Mesendoderm (in vitro differentiated cells): ENCODE measurements at regions not wholly inside any gene's neighbourhood (a gene's known extent, or its start where the extent isn't known, plus 50 kb on each side); places are given as distances from the start of the nearest gene placed in this dataset.
"Not testable (repeated sequence)": the region's sequence is repeated elsewhere in the genome, so short reads cannot be mapped to it uniquely, and the experiment has no call there.

Source experiments
- DNase-seq: peaks from one replicate; pipeline ENCODE4 v3.0.0; 2013
- H2AK5ac ChIP-seq: 2 replicates; pipeline ENCODE4 v1.6.1; 2013; ENCODE audit warnings: low read length, inconsistent platforms
- H2BK120ac ChIP-seq: 2 replicates; pipeline ENCODE4 v1.6.1; 2013; ENCODE audit warnings: low read depth, mild to moderate bottlenecking, low read length, moderate library complexity, mixed read lengths
- H2BK15ac ChIP-seq: replicated peaks from 2 replicates; pipeline ENCODE4 v1.6.1; 2013; ENCODE audit warnings: low read depth, mild to moderate bottlenecking, moderate library complexity
- H2BK5ac ChIP-seq: 2 replicates; pipeline ENCODE4 v1.6.1; 2013; ENCODE audit warnings: low read length, inconsistent platforms
- H3K18ac ChIP-seq: 2 replicates; pipeline ENCODE4 v1.6.1; 2013; ENCODE audit warnings: mild to moderate bottlenecking, low read length, mixed read lengths
- H3K23ac ChIP-seq: one replicate; pipeline ENCODE4 v1.6.1; 2013; ENCODE audit warnings: low read length
- H3K27ac ChIP-seq: 2 replicates; pipeline ENCODE4 v1.5.1; 2013; ENCODE audit warnings: low read depth, mild to moderate bottlenecking, inconsistent platforms, low read length, moderate library complexity
- H3K27me3 ChIP-seq: 2 replicates; pipeline ENCODE4 v1.6.1; 2013; ENCODE audit warnings: low read length, control low read depth, mild to moderate bottlenecking, inconsistent platforms; ENCODE audit not compliant: insufficient read depth, poor library complexity
- H3K36me3 ChIP-seq: 2 replicates; pipeline ENCODE4 v1.6.1; 2013; ENCODE audit warnings: low read length, inconsistent platforms; ENCODE audit not compliant: control insufficient read depth, insufficient read depth
- H3K4ac ChIP-seq: one replicate; pipeline ENCODE4 v1.6.1; 2013; ENCODE audit warnings: low read depth, mild to moderate bottlenecking, low read length, moderate library complexity
- H3K4me1 ChIP-seq: 2 replicates; pipeline ENCODE4 v1.6.1; 2013; ENCODE audit warnings: low read depth, low read length, inconsistent platforms; ENCODE audit not compliant: control insufficient read depth
- H3K4me2 ChIP-seq: 2 replicates; pipeline ENCODE4 v1.6.1; 2013; ENCODE audit warnings: low read length
- H3K4me3 ChIP-seq: 2 replicates; pipeline ENCODE4 v1.5.1; 2013; ENCODE audit warnings: mild to moderate bottlenecking, low read length
- H3K56ac ChIP-seq: one replicate; pipeline ENCODE4 v1.6.1; 2013; ENCODE audit warnings: low read length
- H3K79me1 ChIP-seq: 2 replicates; pipeline ENCODE4 v1.6.1; 2013; ENCODE audit warnings: low read length, inconsistent platforms
- H3K79me2 ChIP-seq: 2 replicates; pipeline ENCODE4 v1.6.1; 2013; ENCODE audit warnings: mild to moderate bottlenecking, low read length; ENCODE audit not compliant: control insufficient read depth, insufficient read depth
- H3K9ac ChIP-seq: 2 replicates; pipeline ENCODE4 v1.6.1; 2013; ENCODE audit warnings: low read length, inconsistent platforms
- H4K5ac ChIP-seq: one replicate; pipeline ENCODE4 v1.6.1; 2013; ENCODE audit warnings: low read length
- H4K8ac ChIP-seq: one replicate; pipeline ENCODE4 v1.6.1; 2013; ENCODE audit warnings: low read depth, mild to moderate bottlenecking, control low read depth, low read length, moderate library complexity
- WGBS: extraction: QIAGEN DNeasy Blood & Tissue Kit; methylation state at CpG from one replicate; pipeline ENCODE4 v1.1.7; 2013; ENCODE audit warnings: low lambda C conversion rate, missing lambda C conversion rate; ENCODE audit not compliant: insufficient coverage; ENCODE audit errors: extremely low coverage; 5-methylcytosine and 5-hydroxymethylcytosine counted together

DNA sequence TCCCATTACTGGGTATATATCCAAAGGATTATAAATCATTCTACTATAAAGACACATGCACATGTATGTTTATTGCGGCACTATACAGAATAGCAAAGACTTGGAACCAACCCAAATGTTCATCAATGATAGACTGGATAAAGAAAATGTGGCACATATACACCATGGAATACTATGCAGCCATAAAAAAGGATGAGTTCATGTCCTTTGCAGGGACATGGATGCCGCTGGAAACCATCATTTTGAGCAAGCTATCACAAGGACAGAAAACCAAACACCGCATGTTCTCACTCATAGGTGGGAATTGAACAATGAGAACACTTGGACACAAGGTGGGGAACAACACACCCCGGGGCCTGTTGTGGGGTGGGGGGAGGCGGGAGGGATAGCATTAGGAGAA lies 57.0 kb upstream of the NEUROD1 start:
- DNase-seq, H3K27me3 ChIP-seq, H3K4me2 ChIP-seq: not testable (repeated sequence)

DNA sequence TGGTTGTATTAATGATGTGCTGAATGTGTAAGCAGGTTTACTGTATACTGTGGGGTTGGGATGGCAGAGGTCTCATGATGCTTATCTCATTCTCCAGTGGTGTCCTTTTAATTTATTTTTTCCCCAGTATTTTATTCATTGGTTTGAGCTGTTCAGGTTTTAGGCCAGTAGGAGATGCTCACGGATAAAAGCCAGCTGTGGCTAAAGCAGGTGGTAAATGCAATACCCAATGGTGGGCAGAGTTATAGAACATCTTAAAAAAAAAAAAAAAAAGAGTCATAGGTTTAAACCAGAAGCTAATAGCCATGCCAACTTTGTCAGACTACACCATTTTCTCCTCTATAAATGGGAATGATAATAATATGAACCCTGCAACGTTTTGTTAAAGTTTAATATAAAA lies 57.8 kb upstream of the NEUROD1 start:
- no peak overlapping the region for H3K27ac ChIP-seq
- H3K9ac ChIP-seq, result no peak overlapping the region
- peak; percentile 70 for DNase-seq
- no peak overlapping the region for H2AK5ac ChIP-seq
- no peaks in the 10 kb centered on the region for H3K79me2 ChIP-seq
- H3K18ac ChIP-seq, result no peak overlapping the region
- H3K4me3 ChIP-seq, result no peak overlapping the region
- no peaks in the 10 kb centered on the region for H3K36me3 ChIP-seq
- H3K23ac ChIP-seq, result no peak overlapping the region
- H2BK15ac ChIP-seq, result no peak overlapping the region
- H4K8ac ChIP-seq, result no peak overlapping the region
- H3K79me1 ChIP-seq, result no peaks in the 10 kb centered on the region
- H3K4ac ChIP-seq, result no peak overlapping the region
- H3K56ac ChIP-seq, result no peak overlapping the region
- no peak overlapping the region for H2BK120ac ChIP-seq
- WGBS, result no CpG with 5 or more reads among the region's 2 CpGs
- no peak overlapping the region for H4K5ac ChIP-seq
- H3K27me3 ChIP-seq, result no peaks in the 10 kb centered on the region
- no peak overlapping the region for H3K4me2 ChIP-seq
- H3K4me1 ChIP-seq, result no peaks in the 10 kb centered on the region
- H2BK5ac ChIP-seq, result no peak overlapping the region

More for the DNA sequence above, 57.0 kb upstream of the NEUROD1 start:
- H2AK5ac ChIP-seq, H3K79me1 ChIP-seq, H3K56ac ChIP-seq, H2BK120ac ChIP-seq, H3K79me2 ChIP-seq, H4K5ac ChIP-seq, H3K4ac ChIP-seq, H3K4me1 ChIP-seq, H3K23ac ChIP-seq, H4K8ac ChIP-seq, H2BK15ac ChIP-seq, H2BK5ac ChIP-seq, H3K27ac ChIP-seq, H3K18ac ChIP-seq, H3K9ac ChIP-seq, H3K36me3 ChIP-seq, H3K4me3 ChIP-seq: not testable (repeated sequence)
- no CpG with 5 or more reads among the region's 5 CpGs for WGBS

DNA sequence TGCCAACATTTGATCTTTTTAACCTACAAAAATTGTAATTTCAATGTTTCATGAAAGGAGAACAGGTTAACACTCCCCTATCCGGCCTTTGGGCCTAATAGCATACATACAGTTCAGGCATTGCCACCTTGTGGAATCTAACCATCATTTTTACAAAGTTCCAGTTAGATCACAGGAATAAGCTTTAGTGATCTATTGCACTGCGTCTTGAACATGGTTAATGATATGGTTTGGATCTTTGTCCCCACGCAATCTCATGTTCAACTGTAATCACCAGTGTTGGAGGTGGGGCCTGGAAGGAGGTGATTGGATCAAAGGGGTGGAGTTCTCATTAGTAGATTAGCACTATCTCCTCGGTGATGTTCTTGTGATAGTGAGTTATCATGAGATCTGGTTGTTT lies 58.2 kb upstream of the NEUROD1 start:
- Histone ChIP-seq H2BK5ac (no peak overlapping the region), H2BK120ac (no peak overlapping the region), H2AK5ac (no peak overlapping the region), H3K4ac (no peak overlapping the region), H4K8ac (no peak overlapping the region), H3K79me2 (no peaks in the 10 kb centered on the region), H4K5ac (no peak overlapping the region), H3K27me3 (no peaks in the 10 kb centered on the region), H3K27ac (no peak overlapping the region), H3K4me3 (no peak overlapping the region), H3K56ac (no peak overlapping the region), H3K36me3 (no peaks in the 10 kb centered on the region), H3K4me1 (no peaks in the 10 kb centered on the region), H3K79me1 (no peaks in the 10 kb centered on the region), H2BK15ac (no peak overlapping the region), H3K23ac (no peak overlapping the region), H3K18ac (no peak overlapping the region), H3K9ac (no peak overlapping the region), H3K4me2 (no peak overlapping the region)
- DNase-seq, result peak; percentile 42
- WGBS, result no CpG with 5 or more reads among the region's 4 CpGs

DNA sequence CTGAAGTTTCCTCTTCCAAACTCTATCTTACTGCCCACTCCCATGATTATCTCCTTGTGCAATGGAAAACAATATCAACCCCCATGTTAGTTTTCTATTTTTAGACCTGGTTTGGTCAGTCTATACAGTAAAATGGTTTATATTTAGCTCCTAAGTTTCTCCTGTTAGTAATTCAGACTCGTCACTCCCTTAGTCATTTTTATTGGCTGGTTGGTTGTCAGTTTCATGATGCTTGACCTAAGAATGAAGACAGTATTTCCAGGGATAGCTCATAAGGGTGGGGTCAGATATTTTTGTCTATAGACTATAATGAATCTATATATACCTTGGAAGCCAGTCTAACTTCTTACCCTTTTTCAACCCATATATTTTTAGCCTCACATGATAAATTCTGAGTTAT lies 61.4 kb upstream of the NEUROD1 start:
- H4K5ac ChIP-seq, result no peak overlapping the region
- H4K8ac ChIP-seq, result no peak overlapping the region
- H3K79me1 ChIP-seq, result no peaks in the 10 kb centered on the region
- H2BK5ac ChIP-seq, result no peak overlapping the region
- no CpG with 5 or more reads among the region's 1 CpG for WGBS
- no peak overlapping the region for H3K4me2 ChIP-seq
- H3K4me1 ChIP-seq, result no peaks in the 10 kb centered on the region
- H3K27me3 ChIP-seq, result no peaks in the 10 kb centered on the region
- no peak for DNase-seq
- no peaks in the 10 kb centered on the region for H3K79me2 ChIP-seq
- H3K56ac ChIP-seq, result no peak overlapping the region
- H3K27ac ChIP-seq, result no peak overlapping the region
- no peak overlapping the region for H2AK5ac ChIP-seq
- no peak overlapping the region for H2BK15ac ChIP-seq
- H2BK120ac ChIP-seq, result no peak overlapping the region
- H3K4ac ChIP-seq, result no peak overlapping the region
- H3K23ac ChIP-seq, result no peak overlapping the region
- no peaks in the 10 kb centered on the region for H3K36me3 ChIP-seq
- H3K9ac ChIP-seq, result no peak overlapping the region
- no peak overlapping the region for H3K4me3 ChIP-seq
- no peak overlapping the region for H3K18ac ChIP-seq

DNA sequence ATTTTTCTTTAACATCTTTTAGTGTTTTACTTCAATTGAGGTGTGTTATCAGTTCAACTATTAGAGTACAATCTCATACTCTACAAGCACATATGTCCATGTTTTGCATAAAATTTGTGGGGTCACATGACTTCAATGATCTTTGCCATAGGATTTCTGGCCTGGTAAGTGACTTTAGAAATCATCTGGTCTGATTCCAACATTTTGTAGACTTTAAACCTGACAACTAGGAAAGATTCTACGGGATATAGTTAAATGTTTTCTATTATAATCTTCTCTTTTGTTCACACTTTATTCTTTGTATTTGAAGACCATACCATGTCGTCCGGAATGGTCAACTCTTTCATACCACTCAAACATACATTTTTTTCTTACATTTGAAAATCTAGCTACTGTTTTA lies 62.0 kb upstream of the NEUROD1 start:
- H3K4ac ChIP-seq, result no peak overlapping the region
- H4K5ac ChIP-seq, result no peak overlapping the region
- H2AK5ac ChIP-seq, result no peak overlapping the region
- H3K56ac ChIP-seq, result no peak overlapping the region
- no peak overlapping the region for H4K8ac ChIP-seq
- H3K18ac ChIP-seq, result no peak overlapping the region
- 100% methylated on average over 2 of the region's 3 CpGs for WGBS
- H3K23ac ChIP-seq, result no peak overlapping the region
- H3K79me2 ChIP-seq, result no peaks in the 10 kb centered on the region
- no peak overlapping the region for H3K4me2 ChIP-seq
- no peak overlapping the region for H2BK15ac ChIP-seq
- no peak for DNase-seq
- H3K27me3 ChIP-seq, result no peaks in the 10 kb centered on the region
- no peaks in the 10 kb centered on the region for H3K4me1 ChIP-seq
- no peak overlapping the region for H3K27ac ChIP-seq
- H2BK5ac ChIP-seq, result no peak overlapping the region
- H3K9ac ChIP-seq, result no peak overlapping the region
- no peaks in the 10 kb centered on the region for H3K36me3 ChIP-seq
- no peak overlapping the region for H2BK120ac ChIP-seq
- no peaks in the 10 kb centered on the region for H3K79me1 ChIP-seq
- H3K4me3 ChIP-seq, result no peak overlapping the region

DNA sequence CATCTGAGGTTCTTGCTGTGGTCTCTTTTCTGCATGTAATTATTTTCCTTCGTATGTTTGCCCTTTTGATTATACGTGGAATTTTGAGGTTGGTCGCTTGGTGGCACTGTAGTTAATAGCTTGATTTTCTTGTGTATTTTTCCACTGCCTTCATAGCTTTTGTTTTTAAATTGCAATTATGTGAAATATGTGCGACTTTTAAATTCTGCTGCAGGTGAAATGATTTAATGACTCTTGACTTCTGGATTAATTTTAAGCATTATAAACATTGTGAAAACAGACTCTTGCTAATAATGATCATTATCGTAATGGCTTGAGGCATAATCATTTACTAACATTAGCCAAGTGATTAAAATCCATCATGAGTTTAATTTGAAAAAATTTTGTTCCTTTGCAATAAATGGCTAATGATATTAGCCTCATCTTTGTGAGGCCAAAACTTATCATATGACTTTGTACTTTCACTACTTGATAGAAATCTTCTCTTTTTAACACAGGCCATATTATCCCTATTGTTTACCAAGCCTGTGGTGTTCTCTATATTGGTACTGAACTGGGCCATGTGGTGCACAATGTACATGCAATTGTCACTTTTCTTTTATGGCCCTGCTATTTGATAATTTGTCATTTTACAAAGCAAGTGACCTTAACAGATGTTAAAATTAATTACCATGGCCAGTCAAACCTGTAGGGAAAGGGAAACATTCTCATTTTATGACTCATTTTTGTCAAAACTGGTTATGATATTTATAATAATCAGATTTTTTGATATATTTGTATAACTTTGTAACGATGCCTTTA lies 62.8 kb upstream of the NEUROD1 start:
- peak; percentile 54 for DNase-seq
- Histone ChIP-seq H3K9ac (no peak overlapping the region), H2BK5ac (no peak overlapping the region), H3K56ac (no peak overlapping the region), H3K27me3 (no peaks in the 10 kb centered on the region), H3K27ac (no peak overlapping the region), H3K4me2 (no peak overlapping the region), H3K18ac (no peak overlapping the region), H4K5ac (no peak overlapping the region), H4K8ac (no peak overlapping the region), H2BK15ac (no peak overlapping the region), H2BK120ac (no peak overlapping the region), H3K4ac (no peak overlapping the region), H3K23ac (no peak overlapping the region), H3K36me3 (no peaks in the 10 kb centered on the region), H3K4me3 (no peak overlapping the region), H3K79me2 (no peaks in the 10 kb centered on the region), H2AK5ac (no peak overlapping the region), H3K79me1 (no peaks in the 10 kb centered on the region), H3K4me1 (no peaks in the 10 kb centered on the region)
- no CpG with 5 or more reads among the region's 6 CpGs for WGBS
